ENCODE measurements at regions not wholly inside any gene's neighbourhood (a gene's known extent, or its start where the extent isn't known, plus 50 kb on each side); places are given as distances from the start of the nearest gene placed in this dataset.
"Not testable (repeated sequence)": the region's sequence is repeated elsewhere in the genome, so short reads cannot be mapped to it uniquely, and the experiment has no call there.

DNA sequence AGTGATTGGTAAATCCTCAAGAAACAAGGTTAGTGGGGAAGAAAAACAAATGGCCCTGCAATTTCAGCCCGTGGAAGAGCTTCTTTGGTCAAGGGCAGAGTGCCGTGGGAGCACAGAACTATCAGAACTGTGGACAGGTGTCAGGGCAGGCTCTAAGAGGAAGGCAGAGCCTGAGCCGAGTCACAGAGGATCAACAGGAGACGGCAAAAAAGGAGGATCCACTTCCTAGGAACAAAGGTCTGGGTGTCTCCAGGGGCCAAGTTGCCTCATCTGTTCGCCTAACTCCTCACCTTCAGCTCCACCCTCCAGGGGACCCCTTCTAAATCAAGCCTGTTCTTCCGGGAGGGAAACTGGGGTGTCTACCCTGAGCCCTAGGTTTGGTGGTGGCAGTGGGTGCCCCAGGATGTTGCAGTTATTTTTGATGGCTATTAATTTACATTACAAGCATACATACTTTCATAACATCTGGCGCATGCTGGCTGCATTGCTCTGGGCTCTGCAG, 88.0 kb downstream of the FEM1C start:
- ChIA-PET POLR2A (no interaction called here), CTCF (no interaction called here)
- no peak overlapping the region for H3K4me3 Mint-ChIP-seq
- H3K4me1 Mint-ChIP-seq = no peaks in the 10 kb centered on the region
- no peaks in the 10 kb centered on the region for H3K9me3 Mint-ChIP-seq (ENCODE audit: low read depth)
- no peaks in the 10 kb centered on the region for H3K36me3 Mint-ChIP-seq (ENCODE audit: low read depth)
- no peak overlapping the region for H3K27ac Mint-ChIP-seq
- DNase-seq (no peak), ATAC-seq (no peak)
- H3K27me3 Mint-ChIP-seq = peaks cover 18% of the 10 kb centered on the region
- intact Hi-C loops (cut with DNase I, micrococcal nuclease) = no loop called here

DNA sequence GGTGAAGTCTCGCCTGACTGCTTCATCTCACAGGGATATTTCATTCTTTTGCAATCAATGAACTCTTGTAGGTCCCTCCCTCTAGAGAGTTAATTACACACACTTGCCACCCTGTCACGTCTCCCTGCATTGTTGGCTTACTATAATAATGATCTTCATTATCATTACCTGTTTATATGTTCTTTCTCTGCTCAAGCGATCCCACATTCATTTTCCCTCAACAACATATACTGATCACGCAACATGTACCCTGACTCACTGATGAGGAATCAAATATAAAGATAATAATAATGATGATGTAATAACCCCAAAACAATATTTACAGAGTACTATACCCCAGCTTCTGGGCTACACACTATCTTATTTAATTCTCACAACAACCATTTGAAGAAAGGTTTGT, 88.5 kb downstream of the FEM1C start:
- DNase-seq = no peak
- Mint-ChIP-seq H3K4me1 (no peaks in the 10 kb centered on the region), H3K27ac (no peak overlapping the region), H3K36me3 (ENCODE audit: low read depth) (no peaks in the 10 kb centered on the region), H3K4me3 (no peak overlapping the region), H3K27me3 (peaks cover 18% of the 10 kb centered on the region), H3K9me3 (ENCODE audit: low read depth) (no peaks in the 10 kb centered on the region)
- POLR2A ChIA-PET = no interaction called here
- CTCF ChIA-PET = interaction anchor here (0.8 kb wide), 1 partner anchor 12 kb away, joined by 4 read pairs; no protein-coding TSS in a partner anchor
- ATAC-seq = no peak
- intact Hi-C loops (cut with DNase I, micrococcal nuclease) = no loop called here

DNA sequence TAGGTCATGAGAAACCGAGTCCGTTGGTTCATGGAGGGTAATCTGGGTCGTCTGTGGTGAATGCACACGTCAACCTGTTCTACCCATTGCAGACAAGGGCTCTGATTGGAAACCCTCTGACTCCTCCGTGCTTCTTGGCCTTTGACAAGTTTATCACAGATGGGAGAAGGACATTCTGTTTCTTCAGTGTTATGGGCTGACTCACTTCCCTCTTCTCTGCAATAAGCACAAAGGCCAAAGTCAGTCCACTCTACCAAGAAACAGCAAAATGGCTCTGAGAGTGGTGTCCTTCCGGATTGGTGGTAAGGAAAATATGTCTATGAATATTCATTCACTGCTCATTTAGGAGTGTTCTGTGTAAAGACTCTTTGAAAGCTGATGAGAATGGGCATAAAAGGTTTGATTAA, 89.3 kb downstream of the FEM1C start:
- Mint-ChIP-seq H3K27ac (no peak overlapping the region), H3K4me3 (no peak overlapping the region), H3K27me3 (peaks cover 18% of the 10 kb centered on the region), H3K4me1 (peaks cover 3% of the 10 kb centered on the region), H3K9me3 (ENCODE audit: low read depth) (no peaks in the 10 kb centered on the region), H3K36me3 (ENCODE audit: low read depth) (no peaks in the 10 kb centered on the region)
- DNase-seq (no peak), ATAC-seq (no peak)
- ChIA-PET POLR2A (no interaction called here), CTCF (interaction anchor here (0.8 kb wide), 1 partner anchor 11 kb away, joined by 4 read pairs; no protein-coding TSS in a partner anchor)
- intact Hi-C loops (cut with DNase I, micrococcal nuclease) = no loop called here

DNA sequence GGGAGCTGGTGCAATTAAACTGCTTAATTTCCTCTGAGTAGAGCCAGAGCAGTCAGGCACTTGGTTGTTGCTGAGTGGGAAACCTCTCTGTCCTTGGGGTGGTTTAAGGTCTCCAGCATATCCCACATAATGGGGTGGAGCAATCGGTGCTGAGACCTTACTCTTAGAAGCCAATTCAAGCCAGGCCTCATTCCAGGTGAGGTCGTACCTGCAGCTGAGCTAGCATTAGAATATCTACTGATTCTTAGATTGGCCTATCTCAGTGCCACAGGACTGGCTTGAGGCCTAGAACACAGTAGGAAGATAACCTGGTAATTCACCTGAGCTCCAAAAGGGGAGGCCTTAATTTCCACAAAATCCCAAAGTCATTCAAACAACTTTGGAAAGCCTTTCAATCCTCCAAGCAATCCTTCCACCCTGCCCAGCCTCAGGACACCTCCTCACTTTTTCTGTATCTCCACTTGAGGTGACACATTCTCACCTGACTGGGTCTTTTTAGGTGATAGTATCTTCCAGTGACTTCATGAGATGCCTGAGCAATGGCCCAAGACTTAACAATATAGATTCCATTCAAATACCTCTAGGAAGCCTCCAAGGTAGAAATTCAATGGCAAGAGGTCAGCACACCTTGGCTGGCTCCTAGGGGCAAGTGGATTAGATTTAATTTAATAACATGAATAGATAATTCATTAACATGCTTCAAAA, 91.0 kb downstream of the FEM1C start:
- no peaks in the 10 kb centered on the region for H3K9me3 Mint-ChIP-seq (ENCODE audit: low read depth)

DNA sequence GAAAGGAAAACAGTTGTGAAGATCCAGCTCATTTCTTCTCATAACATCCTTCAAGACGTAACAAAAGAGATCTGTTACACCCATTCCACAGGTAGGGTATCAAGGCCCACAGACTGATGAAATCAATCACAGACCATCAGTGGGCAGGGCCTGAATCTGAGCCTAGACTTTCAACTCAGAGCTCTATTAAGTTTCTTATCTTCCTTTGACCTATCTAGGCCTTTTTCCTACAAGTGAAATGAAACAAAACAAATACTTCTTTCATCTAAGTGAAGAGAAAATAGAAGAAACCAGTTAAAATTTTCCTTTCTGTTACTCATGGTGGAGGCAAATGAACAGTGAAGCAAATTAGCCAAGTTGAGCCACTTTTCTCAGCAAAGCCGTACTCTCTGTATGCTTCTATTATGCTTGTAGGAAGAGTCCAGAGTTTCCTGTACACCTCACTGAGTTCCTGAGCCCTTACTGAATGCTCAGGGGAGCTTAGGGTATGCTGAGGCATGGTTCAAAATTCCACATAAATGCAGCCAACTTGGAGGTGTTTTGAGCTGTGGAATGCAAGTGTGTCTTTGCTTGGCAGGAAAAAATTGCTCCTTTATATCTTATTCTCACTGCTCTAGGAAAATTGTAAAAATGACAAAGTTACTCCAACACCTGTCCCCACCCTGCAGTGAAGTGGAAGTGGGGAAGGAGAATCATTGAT, 91.9 kb downstream of the FEM1C start:
- CTCF ChIA-PET = interaction anchor here (0.7 to 1.2 kb wide), 2 partner anchors 37 to 122 kb away, joined by 3 to 4 read pairs; no protein-coding TSS in a partner anchor

More for the DNA sequence above, 91.0 kb downstream of the FEM1C start:
- H3K36me3 Mint-ChIP-seq (ENCODE audit: low read depth) = no peaks in the 10 kb centered on the region
- peaks cover 18% of the 10 kb centered on the region for H3K27me3 Mint-ChIP-seq
- H3K27ac Mint-ChIP-seq = no peak overlapping the region
- ChIA-PET CTCF (interaction anchor here (0.7 kb wide), 1 partner anchor 38 kb away, joined by 4 read pairs; no protein-coding TSS in a partner anchor), POLR2A (no interaction called here)
- intact Hi-C loops (cut with DNase I, micrococcal nuclease) = no loop called here
- DNase-seq (no peak), ATAC-seq (no peak)
- peaks cover 3% of the 10 kb centered on the region for H3K4me1 Mint-ChIP-seq
- H3K4me3 Mint-ChIP-seq = no peak overlapping the region

DNA sequence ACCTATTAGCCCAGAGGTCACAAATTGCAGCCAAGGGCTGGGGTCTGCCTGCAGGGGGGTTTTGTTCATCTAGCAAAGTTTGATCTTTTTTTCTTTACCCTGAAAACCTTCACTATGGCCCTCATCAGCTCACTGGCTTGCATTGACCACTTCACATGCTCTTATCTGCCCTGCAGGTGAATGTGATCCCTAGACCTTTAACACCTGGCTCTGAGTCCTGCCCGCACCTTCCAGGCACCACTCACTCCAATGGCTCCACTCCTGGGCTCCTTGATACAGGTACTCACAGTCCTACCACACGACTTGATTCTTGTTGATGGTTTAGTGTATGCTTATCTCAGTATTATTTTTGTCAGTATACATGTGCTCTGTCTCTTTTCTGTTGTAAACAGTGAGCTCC, 92.5 kb downstream of the FEM1C start:
- Mint-ChIP-seq H3K4me1 (peaks cover 3% of the 10 kb centered on the region), H3K9me3 (ENCODE audit: low read depth) (no peaks in the 10 kb centered on the region), H3K36me3 (ENCODE audit: low read depth) (no peaks in the 10 kb centered on the region), H3K4me3 (no peak overlapping the region), H3K27ac (no peak overlapping the region), H3K27me3 (peaks cover 17% of the 10 kb centered on the region)
- intact Hi-C loops (cut with DNase I, micrococcal nuclease) = no loop called here
- ChIA-PET CTCF (interaction anchor here (1.2 kb wide), 1 partner anchor 123 kb away, joined by 3 read pairs; no protein-coding TSS in a partner anchor), POLR2A (no interaction called here)
- ATAC-seq (no peak), DNase-seq (no peak)

More for the DNA sequence above, 91.9 kb downstream of the FEM1C start:
- intact Hi-C loops (cut with DNase I, micrococcal nuclease) = no loop called here
- Mint-ChIP-seq H3K36me3 (ENCODE audit: low read depth) (no peaks in the 10 kb centered on the region), H3K4me1 (peaks cover 3% of the 10 kb centered on the region), H3K27ac (no peak overlapping the region), H3K27me3 (peaks cover 18% of the 10 kb centered on the region), H3K4me3 (no peak overlapping the region), H3K9me3 (ENCODE audit: low read depth) (no peaks in the 10 kb centered on the region)
- ATAC-seq (no peak), DNase-seq (no peak)
- POLR2A ChIA-PET = interaction anchor here (0.6 kb wide), 1 partner anchor 43 kb away, joined by 7 read pairs; no protein-coding TSS in a partner anchor

DNA sequence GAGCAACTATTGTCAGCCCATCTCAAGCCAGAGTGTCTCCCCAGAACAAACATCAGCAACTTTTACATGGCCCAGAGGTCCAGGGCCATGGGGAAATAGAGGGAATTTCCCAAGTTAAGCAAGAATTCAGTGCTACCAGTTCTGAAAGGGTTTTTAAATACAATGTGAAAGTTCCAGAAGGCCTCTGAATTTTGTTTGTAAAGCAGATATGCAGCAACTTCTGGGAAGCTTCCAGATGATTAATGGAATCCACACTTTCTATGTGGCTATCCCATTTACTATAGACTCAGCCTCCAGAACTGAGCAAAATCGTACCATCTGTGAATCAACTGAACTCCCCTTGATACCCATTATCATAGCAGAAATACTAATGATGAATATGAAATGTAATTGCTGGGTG, 93.8 kb downstream of the FEM1C start:
- peak; percentile 33 for ATAC-seq

DNA sequence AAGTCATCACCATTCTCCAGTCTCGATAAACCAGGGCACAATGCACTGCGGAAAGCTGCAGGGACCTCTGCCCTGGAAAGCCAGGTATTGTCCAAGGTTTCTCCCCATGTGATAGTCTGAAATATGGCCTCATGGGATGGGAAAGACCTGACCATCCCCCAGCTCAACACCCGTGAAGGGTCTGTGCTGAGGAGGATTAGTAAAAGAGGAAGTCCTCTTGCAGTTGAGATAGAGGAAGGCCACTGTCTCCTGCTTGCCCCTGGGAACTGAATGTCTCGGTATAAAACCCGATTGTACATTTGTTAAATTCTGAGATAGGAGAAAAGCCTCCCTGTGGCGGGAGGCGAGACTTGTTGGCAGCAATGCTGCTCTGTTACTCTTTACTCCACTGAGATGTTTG, 95.9 kb downstream of the FEM1C start:
- intact Hi-C loops (cut with DNase I, micrococcal nuclease); H3K4me1 Mint-ChIP-seq; H3K27ac Mint-ChIP-seq; CTCF ChIA-PET; POLR2A ChIA-PET; H3K4me3 Mint-ChIP-seq; ATAC-seq; H3K36me3 Mint-ChIP-seq (ENCODE audit: low read depth); DNase-seq; H3K9me3 Mint-ChIP-seq (ENCODE audit: low read depth): not testable (repeated sequence)
- peaks cover 14% of the 10 kb centered on the region for H3K27me3 Mint-ChIP-seq

More for the DNA sequence above, 93.8 kb downstream of the FEM1C start:
- Mint-ChIP-seq H3K27ac (no peak overlapping the region), H3K27me3 (peaks cover 14% of the 10 kb centered on the region), H3K4me3 (no peak overlapping the region), H3K9me3 (ENCODE audit: low read depth) (no peaks in the 10 kb centered on the region), H3K4me1 (peaks cover 3% of the 10 kb centered on the region), H3K36me3 (ENCODE audit: low read depth) (no peaks in the 10 kb centered on the region)
- ChIA-PET POLR2A (no interaction called here), CTCF (interaction anchor here (0.7 kb wide), 1 partner anchor 21 kb away, joined by 3 read pairs; no protein-coding TSS in a partner anchor)
- no peak for DNase-seq
- intact Hi-C loops (cut with DNase I, micrococcal nuclease) = no loop called here

DNA sequence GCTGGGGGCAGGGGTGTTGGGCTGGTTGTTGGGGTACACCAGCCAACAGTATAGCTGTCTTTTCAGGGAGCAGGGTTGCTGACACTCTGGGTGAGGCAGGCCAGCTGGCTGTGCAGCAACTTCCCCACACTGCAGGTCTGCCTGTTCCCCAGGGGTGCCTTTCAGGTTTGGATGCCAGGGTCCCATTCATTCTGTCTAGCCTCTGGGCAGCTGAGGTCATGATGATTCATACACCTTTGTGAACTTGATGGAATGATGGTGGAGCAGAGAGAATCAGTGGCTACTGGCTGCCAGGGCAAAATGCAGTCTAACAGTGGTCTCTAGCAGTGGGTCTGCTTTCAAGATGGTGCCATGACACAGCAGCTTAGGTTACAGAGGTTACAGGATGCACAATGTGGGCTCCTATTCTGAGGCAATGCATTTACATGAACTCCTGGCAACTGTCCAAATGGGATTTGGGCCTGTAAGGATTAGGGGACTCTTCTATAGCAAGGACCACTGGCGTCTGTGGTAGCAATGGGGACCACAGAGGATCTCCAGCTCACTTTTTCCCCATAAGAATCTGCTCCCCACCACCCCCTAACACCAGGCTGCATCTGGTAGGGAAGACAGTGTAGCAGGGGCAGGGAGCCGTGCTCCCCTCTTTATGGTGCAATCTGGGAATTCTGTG, 103.7 kb downstream of the FEM1C start:
- ATAC-seq (no peak), DNase-seq (no peak)
- Mint-ChIP-seq H3K4me1 (peaks cover 2% of the 10 kb centered on the region), H3K4me3 (no peak overlapping the region), H3K27ac (no peak overlapping the region), H3K9me3 (ENCODE audit: low read depth) (peaks cover 14% of the 10 kb centered on the region), H3K27me3 (peaks cover 25% of the 10 kb centered on the region), H3K36me3 (ENCODE audit: low read depth) (no peaks in the 10 kb centered on the region)
- ChIA-PET CTCF (interaction anchor here (0.6 kb wide), 1 partner anchor 129 kb away, joined by 3 read pairs; no protein-coding TSS in a partner anchor), POLR2A (no interaction called here)
- intact Hi-C loops (cut with DNase I, micrococcal nuclease) = no loop called here

DNA sequence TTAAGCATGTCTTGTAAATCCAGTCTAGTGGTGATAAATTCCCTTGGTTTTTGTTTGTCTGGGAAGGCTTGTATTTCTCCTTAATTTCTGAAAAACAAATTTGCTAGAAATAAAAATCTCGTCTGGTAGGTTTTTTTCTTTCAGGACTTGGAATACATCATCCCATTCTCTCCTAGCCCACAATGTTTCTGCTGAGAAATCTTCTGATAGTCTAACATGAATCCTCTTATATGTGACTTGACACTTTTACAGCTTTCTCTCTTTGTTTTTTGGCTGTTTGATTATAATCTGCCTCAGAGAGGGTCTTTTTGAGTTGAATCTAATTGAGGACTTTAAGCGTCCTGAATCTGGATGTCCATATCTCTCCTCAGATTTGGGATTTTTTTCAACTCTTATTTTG, 104.9 kb downstream of the FEM1C start:
- no peak overlapping the region for H3K4me3 Mint-ChIP-seq
- ChIA-PET CTCF (no interaction called here), POLR2A (no interaction called here)
- H3K27me3 Mint-ChIP-seq = peaks cover 24% of the 10 kb centered on the region
- no peaks in the 10 kb centered on the region for H3K36me3 Mint-ChIP-seq (ENCODE audit: low read depth)
- no peak overlapping the region for H3K27ac Mint-ChIP-seq
- peaks cover 14% of the 10 kb centered on the region for H3K9me3 Mint-ChIP-seq (ENCODE audit: low read depth)
- intact Hi-C loops (cut with DNase I, micrococcal nuclease) = no loop called here
- peaks cover 2% of the 10 kb centered on the region for H3K4me1 Mint-ChIP-seq
- no peak for ATAC-seq
- no peak for DNase-seq

DNA sequence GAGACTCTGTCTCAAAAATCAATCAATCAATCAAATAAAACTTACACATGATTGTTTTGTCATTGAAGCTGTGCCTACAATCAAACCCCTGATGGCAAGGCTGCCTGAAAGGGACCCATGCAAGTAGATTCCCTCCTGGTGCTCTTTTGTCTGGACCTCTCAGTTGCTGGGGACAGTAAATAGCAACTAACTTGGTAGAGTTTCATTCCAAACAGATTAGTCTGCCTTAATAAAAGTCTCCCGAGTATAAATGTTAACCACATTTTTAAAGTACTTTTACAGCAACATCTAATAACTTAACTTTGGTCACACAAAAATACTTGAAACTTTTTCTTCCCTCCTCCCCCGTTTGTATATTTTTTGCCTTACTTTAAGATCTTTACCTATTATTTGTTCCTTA, 105.5 kb downstream of the FEM1C start:
- Mint-ChIP-seq H3K27me3 (peaks cover 27% of the 10 kb centered on the region), H3K4me3 (no peak overlapping the region), H3K27ac (no peak overlapping the region), H3K4me1 (peaks cover 2% of the 10 kb centered on the region), H3K36me3 (ENCODE audit: low read depth) (no peaks in the 10 kb centered on the region), H3K9me3 (ENCODE audit: low read depth) (peaks cover 14% of the 10 kb centered on the region)
- ChIA-PET POLR2A (no interaction called here), CTCF (no interaction called here)
- DNase-seq (no peak), ATAC-seq (no peak)
- intact Hi-C loops (cut with DNase I, micrococcal nuclease) = no loop called here
